ENCODE measurements at regions not wholly inside any gene's neighbourhood (a gene's known extent, or its start where the extent isn't known, plus 50 kb on each side); places are given as distances from the start of the nearest gene placed in this dataset.
"Not testable (repeated sequence)": the region's sequence is repeated elsewhere in the genome, so short reads cannot be mapped to it uniquely, and the experiment has no call there.

DNA sequence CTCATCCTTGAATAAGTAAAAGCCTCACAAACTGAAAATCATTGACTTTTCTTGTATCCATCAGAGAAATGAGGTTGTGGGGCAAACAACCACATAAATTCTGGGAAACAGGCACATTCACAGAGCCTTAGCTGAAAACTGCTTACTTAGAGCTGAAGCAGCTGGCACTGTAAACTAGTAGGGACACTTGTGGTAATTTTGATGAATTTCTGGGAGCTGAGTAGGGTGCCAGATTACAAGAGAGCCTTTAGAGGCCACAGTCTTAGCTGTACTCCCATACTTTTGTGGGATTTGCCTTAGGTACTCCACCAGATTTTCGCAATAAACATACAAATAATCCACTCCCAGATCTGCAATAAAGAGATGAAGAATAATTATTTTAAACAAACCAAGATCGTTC lies 315.2 kb downstream of the TMX3 start:
- Mint-ChIP-seq H3K4me1 (no peaks in the 10 kb centered on the region), H3K36me3 (ENCODE audit: low read depth) (no peaks in the 10 kb centered on the region), H3K27ac (no peak overlapping the region), H3K27me3 (no peaks in the 10 kb centered on the region), H3K4me3 (no peak overlapping the region), H3K9me3 (peaks cover 2% of the 10 kb centered on the region)
- no peak for ATAC-seq (ENCODE audit: low read depth)
- ChIA-PET CTCF (no interaction called here), POLR2A (no interaction called here)
- intact Hi-C loops (cut with micrococcal nuclease): no loop called here
- no peak for DNase-seq
- TF ChIP-seq, protein P1, sequence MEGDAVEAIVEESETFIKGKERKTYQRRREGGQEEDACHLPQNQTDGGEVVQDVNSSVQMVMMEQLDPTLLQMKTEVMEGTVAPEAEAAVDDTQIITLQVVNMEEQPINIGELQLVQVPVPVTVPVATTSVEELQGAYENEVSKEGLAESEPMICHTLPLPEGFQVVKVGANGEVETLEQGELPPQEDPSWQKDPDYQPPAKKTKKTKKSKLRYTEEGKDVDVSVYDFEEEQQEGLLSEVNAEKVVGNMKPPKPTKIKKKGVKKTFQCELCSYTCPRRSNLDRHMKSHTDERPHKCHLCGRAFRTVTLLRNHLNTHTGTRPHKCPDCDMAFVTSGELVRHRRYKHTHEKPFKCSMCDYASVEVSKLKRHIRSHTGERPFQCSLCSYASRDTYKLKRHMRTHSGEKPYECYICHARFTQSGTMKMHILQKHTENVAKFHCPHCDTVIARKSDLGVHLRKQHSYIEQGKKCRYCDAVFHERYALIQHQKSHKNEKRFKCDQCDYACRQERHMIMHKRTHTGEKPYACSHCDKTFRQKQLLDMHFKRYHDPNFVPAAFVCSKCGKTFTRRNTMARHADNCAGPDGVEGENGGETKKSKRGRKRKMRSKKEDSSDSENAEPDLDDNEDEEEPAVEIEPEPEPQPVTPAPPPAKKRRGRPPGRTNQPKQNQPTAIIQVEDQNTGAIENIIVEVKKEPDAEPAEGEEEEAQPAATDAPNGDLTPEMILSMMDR (IDR thresholded peaks at IDR 0.05): no peak

DNA sequence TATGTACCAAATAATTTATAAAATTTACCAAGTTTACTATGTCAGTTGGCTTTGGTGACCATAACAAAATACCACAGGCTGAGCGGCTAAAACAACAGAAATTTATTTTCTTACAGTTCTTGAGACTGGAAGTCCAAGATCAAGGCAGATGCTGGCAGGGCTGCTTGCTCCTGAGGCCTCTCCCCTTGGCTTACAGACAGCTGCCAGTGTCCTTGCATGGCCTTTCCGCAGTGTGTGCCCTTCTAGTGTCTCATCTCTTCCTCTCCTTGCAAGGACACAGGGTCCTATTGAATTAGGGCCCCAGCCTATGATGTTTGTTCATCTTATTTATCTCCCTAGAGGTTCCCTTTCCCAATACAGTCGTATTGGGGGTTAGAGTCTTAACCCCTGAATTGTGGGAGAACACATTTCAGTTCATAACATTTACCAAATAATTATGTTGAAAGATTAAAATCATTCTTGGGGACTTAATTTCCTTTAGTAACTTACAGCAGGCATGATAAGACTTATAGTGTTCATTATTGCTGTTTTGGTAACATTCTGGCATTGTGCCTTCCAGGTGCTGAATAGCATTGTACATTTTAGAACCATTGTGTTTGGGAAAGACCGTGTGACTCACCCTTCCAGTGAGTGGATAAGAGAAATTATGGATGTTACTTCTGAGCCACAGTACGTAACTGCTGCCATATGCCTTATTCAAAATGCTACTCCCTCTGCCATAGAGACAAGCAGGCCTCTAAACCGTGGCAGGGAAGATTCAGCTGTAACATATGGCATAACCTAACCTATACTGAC lies 317.5 kb downstream of the TMX3 start:
- no peaks in the 10 kb centered on the region for H3K4me1 Mint-ChIP-seq
- DNase-seq (no peak), ATAC-seq (ENCODE audit: low read depth) (no peak)
- no peaks in the 10 kb centered on the region for H3K36me3 Mint-ChIP-seq (ENCODE audit: low read depth)
- intact Hi-C loops (cut with micrococcal nuclease): no loop called here
- no peak overlapping the region for H3K27ac Mint-ChIP-seq
- H3K4me3 Mint-ChIP-seq: no peak overlapping the region
- ChIA-PET POLR2A (no interaction called here), CTCF (no interaction called here)
- TF ChIP-seq, protein P1 (IDR thresholded peaks at IDR 0.05): no peak
- H3K9me3 Mint-ChIP-seq: no peaks in the 10 kb centered on the region
- no peaks in the 10 kb centered on the region for H3K27me3 Mint-ChIP-seq

DNA sequence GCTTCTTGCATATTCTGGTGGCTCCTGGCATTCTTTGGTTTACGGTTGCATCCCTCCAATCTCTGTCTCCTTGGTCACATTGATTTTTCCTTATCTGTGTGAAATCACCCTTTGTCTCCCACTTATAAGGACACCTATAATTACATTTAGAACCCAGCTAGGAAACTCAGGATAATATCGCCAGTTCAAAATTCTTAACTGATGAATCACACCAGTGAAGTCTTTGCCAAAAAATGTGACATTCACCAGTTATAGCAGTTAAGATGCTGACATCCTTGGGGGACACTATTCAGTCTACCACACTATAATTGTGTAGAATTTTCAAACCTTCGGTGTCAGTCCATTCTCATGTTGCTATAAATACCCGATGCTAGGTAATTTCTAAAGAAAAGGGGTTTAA lies 320.2 kb downstream of the TMX3 start:
- Mint-ChIP-seq H3K36me3 (ENCODE audit: low read depth) (no peaks in the 10 kb centered on the region), H3K27me3 (no peaks in the 10 kb centered on the region), H3K4me3 (no peak overlapping the region), H3K27ac (no peak overlapping the region), H3K4me1 (no peaks in the 10 kb centered on the region), H3K9me3 (no peaks in the 10 kb centered on the region)
- ATAC-seq (ENCODE audit: low read depth): no peak
- TF ChIP-seq, protein P1 (IDR thresholded peaks at IDR 0.05): no peak
- ChIA-PET CTCF (no interaction called here), POLR2A (no interaction called here)
- DNase-seq: no peak
- intact Hi-C loops (cut with micrococcal nuclease): no loop called here

DNA sequence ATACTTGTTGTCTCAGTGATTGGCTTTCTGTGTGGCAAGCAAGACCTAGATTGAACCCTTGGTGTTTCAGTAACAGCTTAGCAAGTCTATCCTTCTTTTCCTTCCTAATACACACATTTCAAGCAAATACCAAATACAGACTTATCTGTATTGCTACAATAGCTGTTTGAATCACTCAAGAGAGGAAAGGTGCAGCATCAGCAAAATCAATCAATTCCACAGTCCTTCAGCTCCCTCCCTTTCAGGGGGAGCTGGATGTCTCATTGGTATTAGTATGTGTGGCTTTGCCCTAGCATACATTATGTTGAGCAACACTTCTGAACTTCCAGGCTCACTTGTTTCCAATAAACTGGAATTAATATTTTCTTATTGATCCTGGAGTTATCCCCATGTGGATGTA lies 323.1 kb downstream of the TMX3 start:
- no peaks in the 10 kb centered on the region for H3K36me3 Mint-ChIP-seq (ENCODE audit: low read depth)
- DNase-seq (no peak), ATAC-seq (ENCODE audit: low read depth) (no peak)
- ChIA-PET CTCF (no interaction called here), POLR2A (no interaction called here)
- no peaks in the 10 kb centered on the region for H3K9me3 Mint-ChIP-seq
- no peaks in the 10 kb centered on the region for H3K4me1 Mint-ChIP-seq
- intact Hi-C loops (cut with micrococcal nuclease): no loop called here
- H3K27me3 Mint-ChIP-seq: no peaks in the 10 kb centered on the region
- H3K4me3 Mint-ChIP-seq: no peak overlapping the region
- TF ChIP-seq, protein P1 (IDR thresholded peaks at IDR 0.05): no peak
- no peak overlapping the region for H3K27ac Mint-ChIP-seq

DNA sequence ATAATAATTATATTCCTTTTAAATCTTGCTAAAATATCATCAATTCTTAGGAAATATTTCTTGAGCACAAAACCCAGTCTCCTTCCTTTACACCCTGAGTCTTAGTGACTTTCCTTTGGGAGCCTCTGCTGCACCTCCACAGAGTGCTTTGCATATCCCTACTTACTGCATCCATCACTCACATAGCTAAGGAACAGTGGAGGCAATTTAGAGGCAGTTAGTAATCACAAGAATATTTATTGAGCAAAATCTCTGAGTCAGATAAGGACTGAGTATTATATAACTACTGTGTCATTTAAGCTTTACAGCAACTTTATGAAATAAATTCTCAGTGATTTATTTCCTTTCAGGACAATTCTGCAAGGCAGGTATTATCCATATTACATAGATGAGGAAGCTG lies 327.7 kb downstream of the TMX3 start:
- Mint-ChIP-seq H3K9me3 (no peaks in the 10 kb centered on the region), H3K36me3 (ENCODE audit: low read depth) (no peaks in the 10 kb centered on the region), H3K4me1 (no peaks in the 10 kb centered on the region), H3K27me3 (no peaks in the 10 kb centered on the region), H3K27ac (no peak overlapping the region), H3K4me3 (no peak overlapping the region)
- CTCF ChIA-PET: no interaction called here
- DNase-seq (no peak), ATAC-seq (ENCODE audit: low read depth) (no peak)
- intact Hi-C loops (cut with micrococcal nuclease): no loop called here
- TF ChIP-seq, protein P1 (IDR thresholded peaks at IDR 0.05): no peak
- POLR2A ChIA-PET: no interaction called here

DNA sequence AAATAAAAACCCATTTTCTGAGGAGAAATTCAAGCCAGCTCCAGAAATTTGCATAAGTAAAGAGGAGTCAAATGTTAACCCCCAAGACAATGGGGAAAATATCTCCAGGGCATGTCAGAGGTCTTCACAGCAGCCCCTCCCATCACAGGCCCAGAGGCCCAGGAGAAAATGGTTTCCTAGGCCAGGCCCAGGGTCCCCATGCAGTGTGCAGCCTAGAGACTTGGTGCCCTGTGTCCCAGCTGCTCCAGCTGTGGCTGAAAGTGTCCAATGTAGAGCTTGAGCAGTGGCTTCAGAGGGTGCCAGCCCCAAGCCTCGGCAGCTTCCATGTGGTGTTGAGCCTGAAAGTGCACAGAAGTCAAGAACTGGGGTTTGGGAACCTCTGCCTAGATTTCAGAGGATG lies 330.9 kb downstream of the TMX3 start:
- H3K4me3 Mint-ChIP-seq; DNase-seq; ATAC-seq (ENCODE audit: low read depth); H3K27ac Mint-ChIP-seq; H3K9me3 Mint-ChIP-seq; POLR2A ChIA-PET; CTCF ChIA-PET; H3K4me1 Mint-ChIP-seq; H3K36me3 Mint-ChIP-seq (ENCODE audit: low read depth); intact Hi-C loops (cut with micrococcal nuclease); H3K27me3 Mint-ChIP-seq: not testable (repeated sequence)
